ENCODE measurements at regions not wholly inside any gene's neighbourhood (a gene's known extent, or its start where the extent isn't known, plus 50 kb on each side); places are given as distances from the start of the nearest gene placed in this dataset.

DNA sequence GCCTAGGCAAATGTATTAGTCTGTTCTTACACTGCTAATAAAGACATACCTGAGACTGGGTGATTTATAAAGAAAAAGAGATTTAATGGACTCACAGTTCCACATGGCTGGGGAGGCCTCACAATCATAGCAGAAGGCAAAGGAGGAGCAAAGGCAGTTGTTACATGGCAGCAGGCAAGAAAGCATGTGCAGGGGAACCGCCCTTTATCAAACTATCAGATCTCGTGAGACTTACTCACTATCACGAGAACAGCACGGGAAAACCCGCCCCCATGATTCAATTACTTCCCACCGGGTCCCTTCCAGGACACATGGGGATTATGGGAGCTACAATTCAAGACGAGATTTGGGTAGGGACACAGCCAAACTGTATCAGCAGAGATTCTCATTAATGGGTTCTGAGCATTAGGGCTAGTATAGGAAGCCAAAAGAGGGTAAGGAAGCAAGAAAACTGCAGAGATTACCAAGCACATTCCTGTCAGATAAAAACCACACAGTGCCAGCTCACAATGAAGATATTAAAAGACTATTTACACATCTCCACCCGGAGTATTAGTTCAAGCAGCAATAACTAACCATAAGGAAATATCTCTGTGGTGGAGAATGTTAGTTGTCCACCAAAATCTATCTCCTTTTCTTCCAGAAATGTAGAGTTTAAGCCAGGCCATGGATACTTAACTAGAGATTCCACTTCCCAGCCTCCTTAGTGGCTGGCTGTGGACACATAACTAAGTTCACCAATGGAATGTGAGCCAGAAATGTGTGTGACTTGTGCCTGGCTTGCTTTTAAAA lies 61.2 kb upstream of the HOPX start:
- Histone ChIP-seq H3K27me3 (ENCODE audit: low read length) (no peaks in the 10 kb centered on the region), H3K27ac (ENCODE audit: low read depth, low read length) (no peak overlapping the region), H3K9me3 (ENCODE audit: insufficient read depth, low read length) (no peaks in the 10 kb centered on the region), H3K4me2 (ENCODE audit: low read depth, low read length, poor library complexity, severe bottlenecking) (no peak overlapping the region), H3K9me2 (replicated peaks; ENCODE audit: insufficient read depth, low read length) (no peaks in the 10 kb centered on the region), H2AFZ (ENCODE audit: low read depth, low read length, severe bottlenecking) (no peak overlapping the region), H3K36me3 (ENCODE audit: low read length) (no peaks in the 10 kb centered on the region), H3K9ac (ENCODE audit: low read length) (no peak overlapping the region), H3K79me2 (ENCODE audit: insufficient read depth, low read length) (no peaks in the 10 kb centered on the region), H4K20me1 (ENCODE audit: low read depth, low read length) (no peaks in the 10 kb centered on the region), H3K4me3 (ENCODE audit: insufficient read depth, low read length, poor library complexity, severe bottlenecking) (no peak overlapping the region), H3F3A (ENCODE audit: insufficient read depth) (no peaks in the 10 kb centered on the region)
- TF ChIP-seq EZH2phosphoT487 (conservative IDR thresholded peaks at IDR 0.05; ENCODE audit: low read length) = no peak
- TF ChIP-seq, protein P1, sequence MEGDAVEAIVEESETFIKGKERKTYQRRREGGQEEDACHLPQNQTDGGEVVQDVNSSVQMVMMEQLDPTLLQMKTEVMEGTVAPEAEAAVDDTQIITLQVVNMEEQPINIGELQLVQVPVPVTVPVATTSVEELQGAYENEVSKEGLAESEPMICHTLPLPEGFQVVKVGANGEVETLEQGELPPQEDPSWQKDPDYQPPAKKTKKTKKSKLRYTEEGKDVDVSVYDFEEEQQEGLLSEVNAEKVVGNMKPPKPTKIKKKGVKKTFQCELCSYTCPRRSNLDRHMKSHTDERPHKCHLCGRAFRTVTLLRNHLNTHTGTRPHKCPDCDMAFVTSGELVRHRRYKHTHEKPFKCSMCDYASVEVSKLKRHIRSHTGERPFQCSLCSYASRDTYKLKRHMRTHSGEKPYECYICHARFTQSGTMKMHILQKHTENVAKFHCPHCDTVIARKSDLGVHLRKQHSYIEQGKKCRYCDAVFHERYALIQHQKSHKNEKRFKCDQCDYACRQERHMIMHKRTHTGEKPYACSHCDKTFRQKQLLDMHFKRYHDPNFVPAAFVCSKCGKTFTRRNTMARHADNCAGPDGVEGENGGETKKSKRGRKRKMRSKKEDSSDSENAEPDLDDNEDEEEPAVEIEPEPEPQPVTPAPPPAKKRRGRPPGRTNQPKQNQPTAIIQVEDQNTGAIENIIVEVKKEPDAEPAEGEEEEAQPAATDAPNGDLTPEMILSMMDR (IDR thresholded peaks at IDR 0.05; ENCODE audit: insufficient read depth, low read length, poor library complexity, severe bottlenecking) = no peak

DNA sequence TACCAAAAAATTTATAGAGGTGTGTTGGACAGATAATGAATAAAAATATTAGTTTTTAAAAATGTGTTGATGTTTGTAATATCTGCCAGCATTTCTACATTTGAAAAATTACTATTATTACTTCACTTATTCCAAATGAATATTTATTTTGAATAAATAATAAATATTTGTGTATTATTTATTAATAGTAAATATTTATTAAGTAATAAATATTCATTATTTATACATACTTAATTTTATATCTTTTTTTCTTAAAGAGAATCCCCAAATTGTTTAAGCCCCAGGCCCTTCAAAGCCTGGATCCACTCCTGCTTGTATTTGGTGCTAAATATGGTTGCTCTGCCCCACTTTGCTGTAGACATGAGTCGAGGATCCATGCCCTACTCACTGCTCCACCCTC lies 60.5 kb upstream of the HOPX start:
- H4K20me1 ChIP-seq (ENCODE audit: low read depth, low read length) = no peaks in the 10 kb centered on the region
- no peak overlapping the region for H3K9ac ChIP-seq (ENCODE audit: low read length)
- no peaks in the 10 kb centered on the region for H3K27me3 ChIP-seq (ENCODE audit: low read length)
- no peaks in the 10 kb centered on the region for H3K9me2 ChIP-seq (replicated peaks; ENCODE audit: insufficient read depth, low read length)
- H2AFZ ChIP-seq (ENCODE audit: low read depth, low read length, severe bottlenecking) = no peak overlapping the region
- H3K79me2 ChIP-seq (ENCODE audit: insufficient read depth, low read length) = no peaks in the 10 kb centered on the region
- H3K9me3 ChIP-seq (ENCODE audit: insufficient read depth, low read length) = no peaks in the 10 kb centered on the region
- no peak overlapping the region for H3K4me2 ChIP-seq (ENCODE audit: low read depth, low read length, poor library complexity, severe bottlenecking)
- H3F3A ChIP-seq (ENCODE audit: insufficient read depth) = no peaks in the 10 kb centered on the region
- no peak overlapping the region for H3K4me3 ChIP-seq (ENCODE audit: insufficient read depth, low read length, poor library complexity, severe bottlenecking)
- H3K27ac ChIP-seq (ENCODE audit: low read depth, low read length) = no peak overlapping the region
- TF ChIP-seq EZH2phosphoT487 (conservative IDR thresholded peaks at IDR 0.05; ENCODE audit: low read length) = no peak
- TF ChIP-seq, protein P1 (IDR thresholded peaks at IDR 0.05; ENCODE audit: insufficient read depth, low read length, poor library complexity, severe bottlenecking) = no peak
- no peaks in the 10 kb centered on the region for H3K36me3 ChIP-seq (ENCODE audit: low read length)

DNA sequence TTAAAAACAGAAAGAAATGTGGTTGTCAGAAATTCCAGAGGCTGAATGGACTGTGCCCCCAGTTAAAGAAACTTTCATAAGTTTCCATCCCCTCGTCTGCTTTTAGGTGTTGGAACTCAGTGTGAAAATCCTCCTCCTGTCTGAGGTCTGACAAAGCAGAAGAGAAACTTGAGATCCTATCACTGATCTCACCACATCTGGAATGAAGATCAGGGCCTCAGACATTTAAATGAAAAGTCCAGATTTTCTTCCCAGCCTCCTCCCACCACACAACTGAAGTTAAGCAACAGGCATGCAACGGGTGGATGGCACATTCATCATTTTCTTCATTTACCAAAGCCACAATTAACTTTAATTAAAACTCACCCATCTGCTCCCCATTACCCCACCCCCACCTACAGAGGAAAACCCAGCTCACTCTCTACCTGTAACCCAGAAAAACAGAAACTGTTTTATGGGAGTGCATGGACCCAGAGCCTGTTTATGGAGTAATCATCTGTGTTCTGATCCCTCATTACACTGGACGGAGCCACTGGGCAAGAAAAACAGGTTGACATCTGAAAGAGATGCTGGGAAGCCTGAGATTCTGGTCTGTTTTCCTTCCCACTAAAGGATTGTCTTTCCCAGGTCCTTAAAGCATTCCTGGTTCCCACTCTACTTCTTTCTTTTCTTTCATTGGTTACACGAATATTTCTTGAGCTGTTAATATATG lies 58.1 kb upstream of the HOPX start:
- Histone ChIP-seq H3K9me3 (ENCODE audit: insufficient read depth, low read length) (no peaks in the 10 kb centered on the region), H3K27me3 (ENCODE audit: low read length) (no peaks in the 10 kb centered on the region), H4K20me1 (ENCODE audit: low read depth, low read length) (no peaks in the 10 kb centered on the region), H3K36me3 (ENCODE audit: low read length) (no peaks in the 10 kb centered on the region), H3K9ac (ENCODE audit: low read length) (no peak overlapping the region), H3K79me2 (ENCODE audit: insufficient read depth, low read length) (no peaks in the 10 kb centered on the region), H3K9me2 (replicated peaks; ENCODE audit: insufficient read depth, low read length) (no peaks in the 10 kb centered on the region), H3K4me3 (ENCODE audit: insufficient read depth, low read length, poor library complexity, severe bottlenecking) (no peak overlapping the region), H3F3A (ENCODE audit: insufficient read depth) (no peaks in the 10 kb centered on the region), H3K27ac (ENCODE audit: low read depth, low read length) (no peak overlapping the region), H3K4me2 (ENCODE audit: low read depth, low read length, poor library complexity, severe bottlenecking) (peak overlapping the region; percentile 7), H2AFZ (ENCODE audit: low read depth, low read length, severe bottlenecking) (no peak overlapping the region)
- TF ChIP-seq, protein P1 (IDR thresholded peaks at IDR 0.05; ENCODE audit: insufficient read depth, low read length, poor library complexity, severe bottlenecking) = no peak
- no peak for TF ChIP-seq EZH2phosphoT487 (conservative IDR thresholded peaks at IDR 0.05; ENCODE audit: low read length)

All from SU-DHL-6 (cell line).